DOHH2 (cell line): ENCODE measurements at regions not wholly inside any gene's neighbourhood (a gene's known extent, or its start where the extent isn't known, plus 50 kb on each side); places are given as distances from the start of the nearest gene placed in this dataset.

Experiments
- H3F3A ChIP-seq: fragments of 200-600 bp; sonication (generic), shearing (Covaris generic); 2 replicates; pipeline ENCODE4 v1.6.0; 2016; ENCODE audit warnings: antibody characterized with exemption, mild to moderate bottlenecking; ENCODE audit not compliant: control insufficient read depth, insufficient read depth
- H3K27ac ChIP-seq: fragments of 200-600 bp; sonication (generic); 2 replicates; pipeline ENCODE4 v1.5.1; 2014; ENCODE audit warnings: low read depth, mild to moderate bottlenecking, low read length, moderate library complexity
- H3K27me3 ChIP-seq: fragments of 200-600 bp; sonication (generic); 2 replicates; pipeline ENCODE4 v1.6.1; 2014; ENCODE audit warnings: mild to moderate bottlenecking, low read length, mixed read lengths; ENCODE audit not compliant: control insufficient read depth
- H3K36me3 ChIP-seq: fragments of 200-600 bp; sonication (generic); 2 replicates; pipeline ENCODE4 v1.6.1; 2014; ENCODE audit warnings: mild to moderate bottlenecking, low read length, moderate library complexity, mixed read lengths; ENCODE audit not compliant: control insufficient read depth
- H3K4me1 ChIP-seq: fragments of 200-600 bp; sonication (generic); 2 replicates; pipeline ENCODE4 v1.6.1; 2014; ENCODE audit warnings: mild to moderate bottlenecking, low read length, mixed read lengths; ENCODE audit not compliant: control insufficient read depth
- H3K4me2 ChIP-seq: fragments of 200-600 bp; sonication (generic); 2 replicates; pipeline ENCODE4 v1.6.0; 2014; ENCODE audit warnings: mild to moderate bottlenecking, low read length, moderate library complexity
- H3K4me3 ChIP-seq: fragments of 200-600 bp; sonication (generic); 2 replicates; pipeline ENCODE4 v1.5.1; 2014; ENCODE audit warnings: mild to moderate bottlenecking, low read length, mixed read lengths
- H3K79me2 ChIP-seq: fragments of 200-600 bp; sonication (generic); 2 replicates; pipeline ENCODE4 v1.6.1; 2014; ENCODE audit warnings: mild to moderate bottlenecking, low read length, mixed read lengths; ENCODE audit not compliant: control insufficient read depth
- H3K9me2 ChIP-seq: fragments of 200-600 bp; sonication (generic); replicated peaks from 2 replicates; pipeline ENCODE4 v1.6.1; 2014; ENCODE audit warnings: mild to moderate bottlenecking, low read length, mixed read lengths; ENCODE audit not compliant: control insufficient read depth
- H3K9me3 ChIP-seq: fragments of 200-600 bp; sonication (generic); 2 replicates; pipeline ENCODE4 v1.6.1; 2014; ENCODE audit warnings: antibody characterized with exemption, low read length, mixed read lengths; ENCODE audit not compliant: control insufficient read depth, insufficient read depth
- H4K20me1 ChIP-seq: fragments of 200-600 bp; sonication (generic); 2 replicates; pipeline ENCODE4 v1.6.0; 2014; ENCODE audit warnings: low read depth, mild to moderate bottlenecking, antibody characterized with exemption, low read length, moderate library complexity; ENCODE audit not compliant: control insufficient read depth, insufficient read depth
- EZH2phosphoT487 ChIP-seq: fragments of 200-600 bp; sonication (generic); IDR thresholded peaks from 2 replicates; pipeline ENCODE4 v1.6.1; 2017; ENCODE audit warnings: borderline replicate concordance, mild to moderate bottlenecking, antibody characterized with exemption, low read length, moderate library complexity, mixed read lengths
- TF ChIP-seq, protein P1 (sequence below): fragments of 200-600 bp; sonication (generic); IDR thresholded peaks from one replicate; pipeline ENCODE4 v1.5.1; 2014; ENCODE audit warnings: antibody characterized with exemption, mild to moderate bottlenecking, low read depth, low read length; ENCODE audit not compliant: poor library complexity, severe bottlenecking

DNA sequence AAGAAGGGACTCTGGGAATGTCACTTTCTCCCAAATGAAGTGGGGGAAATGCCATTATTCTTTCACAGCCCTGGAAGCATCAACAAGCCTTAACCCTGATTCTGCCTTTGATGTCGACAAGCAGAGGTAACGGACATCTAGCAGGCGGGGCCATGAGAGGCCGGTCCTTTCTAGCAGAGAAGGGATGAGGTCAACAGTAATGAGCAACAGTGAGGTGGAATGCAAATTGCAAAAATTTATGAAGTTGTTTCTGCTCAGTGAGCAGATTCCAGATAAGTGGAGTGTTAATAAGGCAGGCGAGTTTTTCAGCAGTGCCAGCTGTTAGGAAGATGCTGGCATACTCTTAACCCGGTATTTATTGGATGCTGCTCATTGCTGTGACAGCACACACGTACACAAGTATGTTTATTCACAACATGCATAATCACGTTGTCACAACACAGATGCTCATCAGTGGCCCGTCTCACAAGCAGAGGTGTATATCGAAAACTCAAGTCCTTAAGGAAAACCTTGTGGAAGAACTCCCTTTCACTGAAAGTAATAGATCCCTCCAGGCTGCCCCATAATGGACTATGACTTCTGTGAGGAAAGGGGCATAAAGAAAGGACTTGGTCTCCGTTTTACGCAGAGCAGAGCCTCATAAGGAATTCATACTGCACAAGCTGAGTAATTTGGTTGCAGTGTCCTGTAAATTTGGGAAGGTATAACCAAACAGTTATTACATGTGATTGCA is 329.0 kb downstream of the IGSF11 start:
- H3F3A ChIP-seq: no peaks in the 10 kb centered on the region
- no peaks in the 10 kb centered on the region for H3K36me3 ChIP-seq
- no peaks in the 10 kb centered on the region for H3K9me2 ChIP-seq
- no peak for TF ChIP-seq EZH2phosphoT487
- TF ChIP-seq, protein P1, sequence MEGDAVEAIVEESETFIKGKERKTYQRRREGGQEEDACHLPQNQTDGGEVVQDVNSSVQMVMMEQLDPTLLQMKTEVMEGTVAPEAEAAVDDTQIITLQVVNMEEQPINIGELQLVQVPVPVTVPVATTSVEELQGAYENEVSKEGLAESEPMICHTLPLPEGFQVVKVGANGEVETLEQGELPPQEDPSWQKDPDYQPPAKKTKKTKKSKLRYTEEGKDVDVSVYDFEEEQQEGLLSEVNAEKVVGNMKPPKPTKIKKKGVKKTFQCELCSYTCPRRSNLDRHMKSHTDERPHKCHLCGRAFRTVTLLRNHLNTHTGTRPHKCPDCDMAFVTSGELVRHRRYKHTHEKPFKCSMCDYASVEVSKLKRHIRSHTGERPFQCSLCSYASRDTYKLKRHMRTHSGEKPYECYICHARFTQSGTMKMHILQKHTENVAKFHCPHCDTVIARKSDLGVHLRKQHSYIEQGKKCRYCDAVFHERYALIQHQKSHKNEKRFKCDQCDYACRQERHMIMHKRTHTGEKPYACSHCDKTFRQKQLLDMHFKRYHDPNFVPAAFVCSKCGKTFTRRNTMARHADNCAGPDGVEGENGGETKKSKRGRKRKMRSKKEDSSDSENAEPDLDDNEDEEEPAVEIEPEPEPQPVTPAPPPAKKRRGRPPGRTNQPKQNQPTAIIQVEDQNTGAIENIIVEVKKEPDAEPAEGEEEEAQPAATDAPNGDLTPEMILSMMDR: no peak
- H3K4me2 ChIP-seq: no peak overlapping the region
- H3K4me1 ChIP-seq: no peaks in the 10 kb centered on the region
- H3K4me3 ChIP-seq: no peak overlapping the region
- no peaks in the 10 kb centered on the region for H3K27me3 ChIP-seq
- no peaks in the 10 kb centered on the region for H3K9me3 ChIP-seq
- no peaks in the 10 kb centered on the region for H3K79me2 ChIP-seq
- no peaks in the 10 kb centered on the region for H4K20me1 ChIP-seq
- H3K27ac ChIP-seq: no peak overlapping the region

DNA sequence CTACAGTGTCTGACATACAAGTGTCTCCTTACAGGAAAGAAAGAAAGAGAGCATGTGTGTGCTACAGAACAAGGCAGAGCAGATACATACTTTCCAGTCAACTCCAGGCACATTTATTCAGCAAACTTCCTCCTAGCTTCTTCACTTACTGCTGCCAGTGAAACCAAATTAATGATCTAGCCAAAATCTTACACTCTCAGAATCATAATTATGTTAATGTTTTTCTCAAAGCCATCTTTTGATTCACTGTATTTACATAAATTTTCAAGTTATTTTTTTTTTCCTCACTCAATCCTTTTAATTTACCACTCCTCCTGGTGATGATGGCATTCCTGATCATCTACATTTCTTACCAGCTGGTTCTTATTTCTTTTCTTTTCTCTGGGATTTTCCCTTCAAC is 326.7 kb downstream of the IGSF11 start:
- no peaks in the 10 kb centered on the region for H3F3A ChIP-seq
- no peak overlapping the region for H3K4me2 ChIP-seq
- no peak overlapping the region for H3K4me3 ChIP-seq
- H4K20me1 ChIP-seq: no peaks in the 10 kb centered on the region
- no peaks in the 10 kb centered on the region for H3K9me3 ChIP-seq
- no peaks in the 10 kb centered on the region for H3K79me2 ChIP-seq
- H3K27ac ChIP-seq: no peak overlapping the region
- H3K27me3 ChIP-seq: no peaks in the 10 kb centered on the region
- no peaks in the 10 kb centered on the region for H3K36me3 ChIP-seq
- TF ChIP-seq, protein P1: no peak
- TF ChIP-seq EZH2phosphoT487: no peak
- no peaks in the 10 kb centered on the region for H3K9me2 ChIP-seq
- H3K4me1 ChIP-seq: no peaks in the 10 kb centered on the region

DNA sequence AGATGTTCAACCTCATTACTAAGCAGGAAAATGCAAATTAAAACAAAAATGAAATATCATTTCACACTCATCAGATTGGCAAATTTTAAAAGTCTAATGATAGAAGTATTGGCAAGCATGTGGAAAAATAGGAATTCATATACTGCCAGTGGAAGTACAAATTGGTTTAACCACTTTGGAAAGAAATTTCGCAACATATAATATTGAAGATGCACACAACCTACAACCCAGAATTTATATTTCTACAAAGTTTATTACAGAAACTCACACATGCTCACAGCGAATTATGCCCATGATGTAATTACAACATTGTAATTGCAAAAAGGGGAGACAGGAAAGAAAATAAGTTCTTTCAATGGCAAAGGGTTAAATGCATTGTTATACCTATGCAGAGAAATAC is 324.1 kb downstream of the IGSF11 start:
- Histone ChIP-seq H3K27me3 (no peaks in the 10 kb centered on the region), H3K79me2 (no peaks in the 10 kb centered on the region), H3F3A (no peaks in the 10 kb centered on the region), H3K4me1 (no peaks in the 10 kb centered on the region), H3K36me3 (no peaks in the 10 kb centered on the region), H4K20me1 (no peaks in the 10 kb centered on the region), H3K9me2 (no peaks in the 10 kb centered on the region), H3K4me2 (no peak overlapping the region), H3K27ac (no peak overlapping the region), H3K4me3 (no peak overlapping the region), H3K9me3 (no peaks in the 10 kb centered on the region)
- TF ChIP-seq, protein P1: no peak
- TF ChIP-seq EZH2phosphoT487: no peak
